DOHH2 (cell line): ENCODE measurements at regions not wholly inside any gene's neighbourhood (a gene's known extent, or its start where the extent isn't known, plus 50 kb on each side); places are given as distances from the start of the nearest gene placed in this dataset.

Experiments
- EZH2phosphoT487 ChIP-seq: fragments of 200-600 bp; sonication (generic); IDR thresholded peaks from 2 replicates; pipeline ENCODE4 v1.6.1; 2017; ENCODE audit warnings: borderline replicate concordance, mild to moderate bottlenecking, antibody characterized with exemption, low read length, moderate library complexity, mixed read lengths
- TF ChIP-seq, protein P1 (sequence below): fragments of 200-600 bp; sonication (generic); IDR thresholded peaks from one replicate; pipeline ENCODE4 v1.5.1; 2014; ENCODE audit warnings: antibody characterized with exemption, mild to moderate bottlenecking, low read depth, low read length; ENCODE audit not compliant: poor library complexity, severe bottlenecking

DNA sequence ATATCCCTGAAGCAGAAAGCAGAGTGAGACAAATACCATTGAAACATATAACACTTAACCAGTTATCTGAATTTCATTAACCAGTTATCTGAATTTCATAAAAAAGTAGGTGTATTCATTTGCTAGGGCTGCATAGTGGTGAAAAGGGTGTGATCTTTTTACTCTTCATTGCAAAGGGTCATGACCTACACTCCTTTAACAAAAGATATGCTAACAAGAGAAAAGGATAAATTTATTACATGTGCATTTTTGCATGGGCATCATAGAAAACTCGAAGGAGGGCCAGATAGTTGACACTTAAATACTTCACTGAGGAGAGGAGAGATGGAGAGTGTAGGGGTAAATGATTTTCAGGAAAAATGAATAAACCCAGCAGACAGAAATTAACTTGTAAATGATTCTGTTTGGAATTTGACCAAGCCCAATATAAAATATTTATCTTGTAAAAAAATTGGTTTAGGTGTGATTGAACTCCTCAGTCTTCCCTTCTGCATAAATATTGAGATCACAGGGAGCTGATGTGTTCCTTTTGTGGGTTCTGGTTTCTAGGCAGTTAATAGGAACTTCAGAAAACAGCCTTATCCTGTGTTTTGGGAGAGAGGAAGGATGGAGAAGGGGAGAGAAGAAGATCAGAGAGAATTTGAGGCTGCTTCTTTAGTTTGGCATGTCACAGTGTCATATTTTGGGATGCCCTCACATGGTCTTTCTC, 372.5 kb upstream of the SYT4 start:
- TF ChIP-seq, protein P1, sequence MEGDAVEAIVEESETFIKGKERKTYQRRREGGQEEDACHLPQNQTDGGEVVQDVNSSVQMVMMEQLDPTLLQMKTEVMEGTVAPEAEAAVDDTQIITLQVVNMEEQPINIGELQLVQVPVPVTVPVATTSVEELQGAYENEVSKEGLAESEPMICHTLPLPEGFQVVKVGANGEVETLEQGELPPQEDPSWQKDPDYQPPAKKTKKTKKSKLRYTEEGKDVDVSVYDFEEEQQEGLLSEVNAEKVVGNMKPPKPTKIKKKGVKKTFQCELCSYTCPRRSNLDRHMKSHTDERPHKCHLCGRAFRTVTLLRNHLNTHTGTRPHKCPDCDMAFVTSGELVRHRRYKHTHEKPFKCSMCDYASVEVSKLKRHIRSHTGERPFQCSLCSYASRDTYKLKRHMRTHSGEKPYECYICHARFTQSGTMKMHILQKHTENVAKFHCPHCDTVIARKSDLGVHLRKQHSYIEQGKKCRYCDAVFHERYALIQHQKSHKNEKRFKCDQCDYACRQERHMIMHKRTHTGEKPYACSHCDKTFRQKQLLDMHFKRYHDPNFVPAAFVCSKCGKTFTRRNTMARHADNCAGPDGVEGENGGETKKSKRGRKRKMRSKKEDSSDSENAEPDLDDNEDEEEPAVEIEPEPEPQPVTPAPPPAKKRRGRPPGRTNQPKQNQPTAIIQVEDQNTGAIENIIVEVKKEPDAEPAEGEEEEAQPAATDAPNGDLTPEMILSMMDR, result no peak
- TF ChIP-seq EZH2phosphoT487, result no peak
